ENCODE measurements at regions not wholly inside any gene's neighbourhood (a gene's known extent, or its start where the extent isn't known, plus 50 kb on each side); places are given as distances from the start of the nearest gene placed in this dataset.

DNA sequence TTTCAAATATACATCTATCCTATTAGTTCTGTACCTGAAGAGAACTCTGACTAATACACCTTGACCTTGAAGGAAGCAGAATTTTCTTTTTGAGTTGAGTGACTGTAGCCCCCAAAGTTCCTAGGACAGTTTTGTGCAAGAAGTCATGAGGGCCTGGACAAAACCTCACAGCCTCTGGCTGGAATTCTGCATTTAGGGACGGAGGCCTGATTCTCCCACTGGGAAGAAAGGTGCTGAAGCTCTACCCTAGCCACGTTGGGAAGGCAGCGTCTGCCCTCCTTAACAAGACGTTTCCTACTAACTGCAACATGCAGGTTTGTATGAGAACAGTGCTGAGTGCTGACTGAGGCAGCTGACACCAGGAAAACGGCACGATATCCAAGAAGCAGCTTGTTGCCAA, 74.4 kb upstream of the ZCCHC2 start:
- DNase-seq (ENCODE audit: low read depth, low spot score): no peak
- in situ Hi-C loops (cut with HindIII; ENCODE audit: low pct_unique_long_range_greater_than_20kb, low sequenced_read_pairs) (no loop called here), intact Hi-C loops (cut with micrococcal nuclease; ENCODE audit: unreplicated experiment) (no loop called here)
- no peak overlapping the region for H3K4me3 ChIP-seq (ENCODE audit: low read depth in 2 of 2, low read length in 2 of 2)
- TF ChIP-seq POLR2AphosphoS5 (IDR thresholded peaks at IDR 0.05; ENCODE audit: low read depth, low read length) (no peak), TCF7L2 (IDR thresholded peaks at IDR 0.05; ENCODE audit: low read depth, low read length) (no peak), SIN3A (IDR thresholded peaks at IDR 0.05; ENCODE audit: borderline replicate concordance, insufficient read depth, low read depth, low read length) (no peak), REST (IDR thresholded peaks at IDR 0.05; ENCODE audit: insufficient read depth in 1 of 2, low read depth in 2 of 2, low read length in 1 of 2) (no peak)
- TF ChIP-seq, protein P1, sequence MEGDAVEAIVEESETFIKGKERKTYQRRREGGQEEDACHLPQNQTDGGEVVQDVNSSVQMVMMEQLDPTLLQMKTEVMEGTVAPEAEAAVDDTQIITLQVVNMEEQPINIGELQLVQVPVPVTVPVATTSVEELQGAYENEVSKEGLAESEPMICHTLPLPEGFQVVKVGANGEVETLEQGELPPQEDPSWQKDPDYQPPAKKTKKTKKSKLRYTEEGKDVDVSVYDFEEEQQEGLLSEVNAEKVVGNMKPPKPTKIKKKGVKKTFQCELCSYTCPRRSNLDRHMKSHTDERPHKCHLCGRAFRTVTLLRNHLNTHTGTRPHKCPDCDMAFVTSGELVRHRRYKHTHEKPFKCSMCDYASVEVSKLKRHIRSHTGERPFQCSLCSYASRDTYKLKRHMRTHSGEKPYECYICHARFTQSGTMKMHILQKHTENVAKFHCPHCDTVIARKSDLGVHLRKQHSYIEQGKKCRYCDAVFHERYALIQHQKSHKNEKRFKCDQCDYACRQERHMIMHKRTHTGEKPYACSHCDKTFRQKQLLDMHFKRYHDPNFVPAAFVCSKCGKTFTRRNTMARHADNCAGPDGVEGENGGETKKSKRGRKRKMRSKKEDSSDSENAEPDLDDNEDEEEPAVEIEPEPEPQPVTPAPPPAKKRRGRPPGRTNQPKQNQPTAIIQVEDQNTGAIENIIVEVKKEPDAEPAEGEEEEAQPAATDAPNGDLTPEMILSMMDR (IDR thresholded peaks at IDR 0.05): no peak
- H3K27me3 ChIP-seq (ENCODE audit: control insufficient read depth, insufficient read depth, low read length): no peaks in the 10 kb centered on the region
- ATAC-seq: no peak
- no TSS peak for BruUV-seq (replicated peaks)
- ChIA-PET CTCF (no interaction called here), POLR2A (no interaction called here)
- H3K4me1 ChIP-seq (ENCODE audit: control insufficient read depth, insufficient read depth, low read length): peaks cover 14% of the 10 kb centered on the region
- no peaks in the 10 kb centered on the region for H3K36me3 ChIP-seq (ENCODE audit: control insufficient read depth, insufficient read depth, low read length)
- H3K27ac ChIP-seq (ENCODE audit: low read length): no peak overlapping the region
- H3K9me3 ChIP-seq (ENCODE audit: control insufficient read depth, insufficient read depth, low read depth, low read length): no peaks in the 10 kb centered on the region

GRCh38 chr18:62449490-62450104, 73.2 kb upstream of the ZCCHC2 start:
- no TSS peak for BruUV-seq (replicated peaks)
- H3K9me3 ChIP-seq (ENCODE audit: control insufficient read depth, insufficient read depth, low read depth, low read length): no peaks in the 10 kb centered on the region
- H3K27ac ChIP-seq (ENCODE audit: low read length): no peak overlapping the region
- H3K4me1 ChIP-seq (ENCODE audit: control insufficient read depth, insufficient read depth, low read length): peaks cover 14% of the 10 kb centered on the region
- TF ChIP-seq TCF7L2 (IDR thresholded peaks at IDR 0.05; ENCODE audit: low read depth, low read length): no peak
- TF ChIP-seq, protein P1 (IDR thresholded peaks at IDR 0.05): no peak
- TF ChIP-seq SIN3A (IDR thresholded peaks at IDR 0.05; ENCODE audit: borderline replicate concordance, insufficient read depth, low read depth, low read length): no peak
- TF ChIP-seq POLR2AphosphoS5 (IDR thresholded peaks at IDR 0.05; ENCODE audit: low read depth, low read length): no peak
- TF ChIP-seq REST (IDR thresholded peaks at IDR 0.05; ENCODE audit: insufficient read depth in 1 of 2, low read depth in 2 of 2, low read length in 1 of 2): no peak
- intact Hi-C loops (cut with micrococcal nuclease; ENCODE audit: unreplicated experiment): no loop called here
- in situ Hi-C loops (cut with HindIII; ENCODE audit: low pct_unique_long_range_greater_than_20kb, low sequenced_read_pairs): no loop called here
- ATAC-seq (no peak), DNase-seq (ENCODE audit: low read depth, low spot score) (no peak)
- no peaks in the 10 kb centered on the region for H3K27me3 ChIP-seq (ENCODE audit: control insufficient read depth, insufficient read depth, low read length)
- POLR2A ChIA-PET: no interaction called here
- no peak overlapping the region for H3K4me3 ChIP-seq (ENCODE audit: low read depth in 2 of 2, low read length in 2 of 2)
- no peaks in the 10 kb centered on the region for H3K36me3 ChIP-seq (ENCODE audit: control insufficient read depth, insufficient read depth, low read length)
- CTCF ChIA-PET: interaction anchor here (0.5 kb wide), 1 partner anchor 616 kb away, joined by 3 read pairs; no protein-coding TSS in a partner anchor
